ENCODE measurements at regions not wholly inside any gene's neighbourhood (a gene's known extent, or its start where the extent isn't known, plus 50 kb on each side); places are given as distances from the start of the nearest gene placed in this dataset.

- H3K27me3 Mint-ChIP-seq (ENCODE audit: insufficient read depth), result no peaks in the 10 kb centered on the region
- H3K9ac ChIP-seq (ENCODE audit: extremely low read depth, low read length, poor library complexity, severe bottlenecking), result no peak overlapping the region
- H3K4me3 ChIP-seq (ENCODE audit: low read length), result peak overlapping the region; percentile 7
- H3K4me3 Mint-ChIP-seq, result no peak overlapping the region
- no peak for DNase-seq
- no peak for TF ChIP-seq CTCF (conservative IDR thresholded peaks at IDR 0.05)
- H3K27me3 ChIP-seq (ENCODE audit: control insufficient read depth, insufficient read depth, low read length, poor library complexity, severe bottlenecking), result no peaks in the 10 kb centered on the region
- peaks cover 8% of the 10 kb centered on the region for H3K9me3 ChIP-seq (ENCODE audit: control insufficient read depth, low read length)
- WGBS, 2 experiments (ENCODE audit: insufficient coverage in 1 of 2, insufficient read length in 1 of 2), result 87 to 100% methylated on average over 1 of the region's 1 CpG
- peaks cover 12% of the 10 kb centered on the region for H3K9me3 Mint-ChIP-seq
- no peaks in the 10 kb centered on the region for H3K36me3 ChIP-seq (ENCODE audit: control insufficient read depth, insufficient read depth, low read length)
- peaks cover 7% of the 10 kb centered on the region for H3K4me1 Mint-ChIP-seq
- no peaks in the 10 kb centered on the region for H3K4me1 ChIP-seq (ENCODE audit: control insufficient read depth, insufficient read depth, low read length)
- peaks cover 2% of the 10 kb centered on the region for H3K36me3 Mint-ChIP-seq (ENCODE audit: low read depth)
- no peak overlapping the region for H3K27ac Mint-ChIP-seq
- H3K27ac ChIP-seq (ENCODE audit: low read depth, low read length), result no peak overlapping the region
These were observed 419.7 kb downstream of the TRAM1L1 start for GRCh38 chr4:116665716-116666115.

DNA sequence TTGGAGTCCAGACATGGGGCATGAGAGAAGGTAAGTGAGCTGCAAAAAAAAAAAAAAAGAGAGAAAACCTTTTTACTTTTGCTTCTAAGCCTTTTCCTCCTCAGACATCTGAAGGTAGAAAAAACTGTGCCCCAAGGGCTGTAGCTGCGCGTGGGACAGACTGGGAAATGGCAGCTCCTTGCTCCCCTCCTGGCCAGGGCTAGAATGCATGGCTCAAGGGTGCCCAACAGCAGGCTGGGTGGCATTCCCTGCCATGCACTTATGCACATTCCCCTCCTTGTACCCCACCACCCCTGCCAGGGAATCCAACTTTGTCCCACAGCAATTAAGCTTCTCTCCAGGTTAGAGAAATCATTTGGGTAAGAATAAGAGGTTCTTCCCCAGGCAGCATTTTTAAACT is 421.2 kb downstream of the TRAM1L1 start:
- Histone ChIP-seq H3K9ac (ENCODE audit: extremely low read depth, low read length, poor library complexity, severe bottlenecking) (no peak overlapping the region), H3K4me1 (ENCODE audit: control insufficient read depth, insufficient read depth, low read length) (no peaks in the 10 kb centered on the region), H3K27ac (ENCODE audit: low read depth, low read length) (no peak overlapping the region), H3K36me3 (ENCODE audit: control insufficient read depth, insufficient read depth, low read length) (no peaks in the 10 kb centered on the region), H3K9me3 (ENCODE audit: control insufficient read depth, low read length) (peaks cover 18% of the 10 kb centered on the region), H3K4me3 (ENCODE audit: low read length) (no peak overlapping the region), H3K27me3 (ENCODE audit: control insufficient read depth, insufficient read depth, low read length, poor library complexity, severe bottlenecking) (no peaks in the 10 kb centered on the region)
- Mint-ChIP-seq H3K27me3 (ENCODE audit: insufficient read depth) (no peaks in the 10 kb centered on the region), H3K36me3 (ENCODE audit: low read depth) (peaks cover 2% of the 10 kb centered on the region), H3K4me1 (peaks cover 7% of the 10 kb centered on the region), H3K4me3 (no peak overlapping the region), H3K27ac (no peak overlapping the region), H3K9me3 (peaks cover 23% of the 10 kb centered on the region)
- TF ChIP-seq CTCF (conservative IDR thresholded peaks at IDR 0.05), result peak; percentile 57
- 88% methylated on average over 2 of the region's 2 CpGs; no CpG with 5 or more reads in 1 of the 2 experiments for WGBS, 2 experiments (ENCODE audit: insufficient coverage in 1 of 2, insufficient read length in 1 of 2)
- peak; percentile 56 for DNase-seq

DNA sequence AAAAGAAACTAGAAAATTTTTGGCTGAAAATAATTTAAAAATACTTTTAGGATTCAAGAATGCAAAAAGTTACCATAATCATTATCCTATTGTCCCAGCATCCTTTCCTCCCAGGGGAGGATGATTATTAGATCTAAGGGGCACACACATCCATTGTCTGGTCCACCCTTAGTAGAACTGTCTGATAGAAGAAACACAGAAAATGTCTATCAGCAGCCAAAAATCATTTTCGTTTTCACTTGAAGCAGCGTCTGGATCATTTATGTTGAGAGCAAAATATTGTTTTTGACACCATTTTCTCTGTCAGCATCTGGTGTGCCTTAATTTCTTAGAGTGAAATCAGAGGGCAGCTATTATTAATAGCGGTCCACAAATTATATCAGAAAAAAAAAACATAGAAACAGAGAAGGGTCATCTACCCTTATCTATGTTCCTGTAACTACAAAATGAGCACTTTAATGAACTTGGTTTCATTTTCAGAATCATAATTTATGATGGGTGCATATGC is 446.3 kb downstream of the TRAM1L1 start:
- Histone ChIP-seq H3K9me3 (ENCODE audit: control insufficient read depth, low read length) (no peaks in the 10 kb centered on the region), H3K27me3 (ENCODE audit: control insufficient read depth, insufficient read depth, low read length, poor library complexity, severe bottlenecking) (no peaks in the 10 kb centered on the region), H3K36me3 (ENCODE audit: control insufficient read depth, insufficient read depth, low read length) (no peaks in the 10 kb centered on the region), H3K4me1 (ENCODE audit: control insufficient read depth, insufficient read depth, low read length) (peaks cover 5% of the 10 kb centered on the region), H3K27ac (ENCODE audit: low read depth, low read length) (no peak overlapping the region), H3K4me3 (ENCODE audit: low read length) (no peak overlapping the region), H3K9ac (ENCODE audit: extremely low read depth, low read length, poor library complexity, severe bottlenecking) (no peak overlapping the region)
- no peak for DNase-seq
- 67 to 95% methylated on average over 1 to 3 of the region's 3 CpGs for WGBS, 2 experiments (ENCODE audit: insufficient coverage in 1 of 2, insufficient read length in 1 of 2)
- H3K4me1 Mint-ChIP-seq, result peaks cover 4% of the 10 kb centered on the region
- TF ChIP-seq CTCF (conservative IDR thresholded peaks at IDR 0.05), result no peak
- no peaks in the 10 kb centered on the region for H3K9me3 Mint-ChIP-seq
- no peaks in the 10 kb centered on the region for H3K36me3 Mint-ChIP-seq (ENCODE audit: low read depth)
- no peak overlapping the region for H3K27ac Mint-ChIP-seq
- no peak overlapping the region for H3K4me3 Mint-ChIP-seq
- peaks cover 2% of the 10 kb centered on the region for H3K27me3 Mint-ChIP-seq (ENCODE audit: insufficient read depth)

Data from endodermal cell (in vitro differentiated cells).